GM12878 (cell line): ENCODE measurements at regions not wholly inside any gene's neighbourhood (a gene's known extent, or its start where the extent isn't known, plus 50 kb on each side); places are given as distances from the start of the nearest gene placed in this dataset.

Experiments
- ATAC-seq: fragments of 200-7000 bp; cut with Tn5 transposase; 3 replicates; pipeline ENCODE4 v1.9.1; 2020; ENCODE audit warnings: mild to moderate bottlenecking, moderate library complexity
- BruUV-seq: library from RNA; stranded (reverse); fragments of 400-500 nt; replicated peaks from 2 replicates; lab custom pipeline; 2021; lab: Mats Ljungman, UMichigan
- CTCF ChIA-PET: fragments of 300-600 bp; sonication (Branson Sonifier 250); formaldehyde crosslinking; extraction: SDS; loops from one replicate; lab custom pipeline; 2021; ENCODE audit warnings: inconsistent platforms; lab: Yijun Ruan, JAX
- POLR2A ChIA-PET: fragments of 350-600 bp; formaldehyde crosslinking; extraction: SDS; loops from one replicate; lab custom pipeline; 2021; ENCODE audit warnings: inconsistent platforms; lab: Charles Lee
- RAD21 ChIA-PET: fragments of 300-600 bp; sonication (Branson Sonifier 250); formaldehyde crosslinking; loops from one replicate; lab custom pipeline; 2023; ENCODE audit warnings: antibody characterized with exemption; ENCODE audit not compliant: unreplicated experiment; lab: Charles Lee
- SMC1A ChIA-PET: fragments of 300-600 bp; sonication (Branson Sonifier 250); formaldehyde crosslinking; loops from one replicate; lab custom pipeline; 2023; ENCODE audit not compliant: unreplicated experiment, uncharacterized antibody; lab: Charles Lee
- DNase-seq: peaks from one replicate; pipeline ENCODE4 v3.0.0-alpha.2; 2011; ENCODE audit warnings: low read depth, low spot score
- FAIRE-seq: peaks from 3 replicates; lab custom pipeline; 2011; peaks lifted over from hg19 to GRCh38; lab: Jason Lieb, UNC
- H2AFZ ChIP-seq: 2 replicates; pipeline ENCODE4 v1.6.0; 2011; ENCODE audit warnings: low read depth, low read length, control low read depth; ENCODE audit not compliant: control insufficient read depth
- H3K27ac ChIP-seq: 2 replicates; pipeline ENCODE4 v1.5.1; 2011; ENCODE audit warnings: control low read depth; ENCODE audit not compliant: control insufficient read depth, insufficient read depth
- H3K27me3 ChIP-seq, 2 experiments: replicated peaks in 1 of 2; 2 replicates each; pipeline versions ENCODE4 v1.6.0 to v1.6.1; 2011; ENCODE audit warnings: low read length in 1 of 2; ENCODE audit not compliant: control insufficient read depth in 2 of 2, insufficient read depth in 2 of 2
- H3K36me3 ChIP-seq, 2 experiments: 2 replicates each; pipeline ENCODE4 v1.5.1; 2011; ENCODE audit warnings: low read length in 1 of 2; ENCODE audit not compliant: control insufficient read depth in 2 of 2, insufficient read depth in 2 of 2
- H3K4me1 ChIP-seq: 2 replicates; pipeline ENCODE4 v1.6.1; 2011; ENCODE audit warnings: mild to moderate bottlenecking, low read length, moderate library complexity, mixed read lengths; ENCODE audit not compliant: control insufficient read depth, insufficient read depth
- H3K4me2 ChIP-seq: 2 replicates; pipeline ENCODE4 v1.6.0; 2011; ENCODE audit warnings: control low read depth; ENCODE audit not compliant: control insufficient read depth, insufficient read depth
- H3K4me3 ChIP-seq: fragments of 200-600 bp; sonication (generic); 2 replicates; pipeline ENCODE4 v1.5.1; 2016
- H3K79me2 ChIP-seq: 2 replicates; pipeline ENCODE4 v1.6.0; 2011; ENCODE audit warnings: low read length; ENCODE audit not compliant: control insufficient read depth, insufficient read depth
- H3K9ac ChIP-seq: 2 replicates; pipeline ENCODE4 v1.8.0; 2011; ENCODE audit warnings: low read length, control low read depth, mixed read lengths; ENCODE audit not compliant: control insufficient read depth, insufficient read depth
- H3K9me3 ChIP-seq: replicated peaks from 3 replicates; pipeline ENCODE4 v1.5.1; 2011; ENCODE audit warnings: mild to moderate bottlenecking, low read length; ENCODE audit not compliant: control insufficient read depth, insufficient read depth
- H4K20me1 ChIP-seq: 2 replicates; pipeline ENCODE4 v1.6.0; 2011; ENCODE audit not compliant: control insufficient read depth, insufficient read depth
- POLR2A ChIP-seq: IDR thresholded peaks from 2 replicates; pipeline ENCODE4 v1.6.1; 2011; ENCODE audit warnings: low read depth, mild to moderate bottlenecking, low read length
- WGBS: methylation state at CpG from one replicate; pipeline ENCODE4 v1.1.6; 2016; ENCODE audit warnings: low lambda C conversion rate; ENCODE audit not compliant: insufficient replicate concordance, insufficient coverage; ENCODE audit errors: missing lambda C conversion rate; 5-methylcytosine and 5-hydroxymethylcytosine counted together
- in situ Hi-C: fragments of 300-500 bp; cut with MboI; formaldehyde crosslinking; loops from 9 replicates; pipeline ENCODE4 v1.14.3; 2018; ENCODE audit warnings: mixed read lengths
- intact Hi-C: fragments of 100-400 bp; cut with micrococcal nuclease; formaldehyde crosslinking; loops from one replicate; pipeline ENCODE4 v1.14.2; 2022; ENCODE audit not compliant: unreplicated experiment
- TF ChIP-seq, protein P1 (sequence below): IDR thresholded peaks from 2 replicates; pipeline ENCODE4 v1.6.1; 2011; ENCODE audit warnings: low read depth, mild to moderate bottlenecking, low read length, moderate library complexity, borderline replicate concordance; ENCODE audit errors: extremely low read depth

DNA sequence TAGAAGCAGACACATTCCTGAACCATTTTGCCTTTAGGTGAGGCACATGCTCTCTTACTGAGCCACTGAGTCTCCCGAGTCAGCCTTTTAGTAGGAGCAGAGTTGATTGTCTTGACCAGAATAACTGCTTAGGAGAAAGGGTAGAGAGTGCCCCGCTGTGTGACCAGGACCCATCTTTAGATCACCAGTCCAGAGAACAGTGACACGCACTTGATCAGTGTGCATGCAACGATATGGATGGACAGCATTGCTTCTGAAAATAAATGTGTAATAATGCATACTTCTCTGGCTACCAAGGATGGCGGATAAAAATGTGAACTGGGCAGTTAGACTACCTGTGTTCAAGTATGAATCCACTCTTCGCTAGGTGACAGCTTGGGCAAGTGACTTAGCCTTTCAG lies 897.7 kb downstream of the TRIML1 start:
- ChIA-PET SMC1A (no interaction called here), POLR2A (no interaction called here), CTCF (no interaction called here), RAD21 (no interaction called here)
- H3K4me3 ChIP-seq: no peak overlapping the region
- in situ Hi-C loops: no loop called here
- H3K4me1 ChIP-seq: no peaks in the 10 kb centered on the region
- no peaks in the 10 kb centered on the region for H3K79me2 ChIP-seq
- no peak overlapping the region for H2AFZ ChIP-seq
- H3K36me3 ChIP-seq: no peaks in the 10 kb centered on the region
- no peak overlapping the region for H3K4me2 ChIP-seq
- BruUV-seq: no TSS peak
- FAIRE-seq (no peak), ATAC-seq (no peak), DNase-seq (no peak)
- H3K27me3 ChIP-seq: no peaks in the 10 kb centered on the region
- H3K9ac ChIP-seq: no peak overlapping the region
- intact Hi-C loops: no loop called here
- no peaks in the 10 kb centered on the region; the same call in 1 of the 3 replicates for H3K9me3 ChIP-seq
- WGBS: 9% methylated on average over 6 of the region's 6 CpGs
- no peak for TF ChIP-seq POLR2A
- no peak overlapping the region for H3K27ac ChIP-seq
- no peaks in the 10 kb centered on the region for H4K20me1 ChIP-seq

DNA sequence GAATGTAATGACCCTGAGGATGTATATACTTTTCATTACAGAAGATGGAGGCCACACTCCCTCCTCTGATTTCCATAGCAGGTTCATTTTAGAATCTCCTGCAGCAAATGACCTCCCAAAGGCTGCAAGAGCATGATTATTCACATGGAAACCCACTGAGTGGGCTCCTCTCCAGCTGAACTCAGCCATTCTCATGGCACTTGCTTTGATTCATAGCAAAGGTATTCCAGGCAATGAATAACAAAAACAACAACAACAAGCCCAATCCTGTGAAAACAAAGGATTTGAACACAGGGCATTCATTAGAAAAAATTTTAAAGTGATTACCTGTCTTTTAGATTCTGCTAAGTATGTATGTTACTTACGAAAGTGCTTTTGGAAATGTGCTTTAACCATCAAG lies 894.0 kb upstream of the FRG1 start:
- ChIA-PET SMC1A (no interaction called here), CTCF (no interaction called here), POLR2A (no interaction called here), RAD21 (no interaction called here)
- FAIRE-seq (no peak), ATAC-seq (no peak), DNase-seq (no peak)
- Histone ChIP-seq H3K9ac (no peak overlapping the region), H3K27ac (no peak overlapping the region), H3K4me2 (no peak overlapping the region), H3K27me3 (no peaks in the 10 kb centered on the region), H3K9me3 (no peaks in the 10 kb centered on the region), H2AFZ (no peak overlapping the region), H3K79me2 (no peaks in the 10 kb centered on the region), H3K36me3 (no peaks in the 10 kb centered on the region), H4K20me1 (no peaks in the 10 kb centered on the region), H3K4me3 (no peak overlapping the region), H3K4me1 (no peaks in the 10 kb centered on the region)
- TF ChIP-seq, protein P1, sequence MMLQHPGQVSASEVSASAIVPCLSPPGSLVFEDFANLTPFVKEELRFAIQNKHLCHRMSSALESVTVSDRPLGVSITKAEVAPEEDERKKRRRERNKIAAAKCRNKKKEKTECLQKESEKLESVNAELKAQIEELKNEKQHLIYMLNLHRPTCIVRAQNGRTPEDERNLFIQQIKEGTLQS: no peak
- WGBS: 10% methylated on average over 1 of the region's 1 CpG
- intact Hi-C loops: no loop called here
- BruUV-seq: no TSS peak
- in situ Hi-C loops: no loop called here
